MG63 (cell line): ENCODE measurements at regions not wholly inside any gene's neighbourhood (a gene's known extent, or its start where the extent isn't known, plus 50 kb on each side); places are given as distances from the start of the nearest gene placed in this dataset.
A peak's percentile ranks its signal among the peaks of the same experiment; 100 is the strongest.

ENCODE experiments used
- DNase-seq: peaks from one replicate; pipeline ENCODE4 v3.0.0-alpha.2; 2020
- H3K27me3 ChIP-seq: fragments of 250-450 bp; sonication (Bioruptor Pico); 2 replicates; pipeline ENCODE4 v1.5.1; 2020; ENCODE audit warnings: mild to moderate bottlenecking, moderate library complexity
- H3K36me3 ChIP-seq: fragments of 250-450 bp; sonication (Bioruptor Pico); 2 replicates; pipeline ENCODE4 v1.5.1; 2020; ENCODE audit warnings: mild to moderate bottlenecking, moderate library complexity
- H3K4me3 ChIP-seq: fragments of 250-450 bp; sonication (Bioruptor Pico); 2 replicates; pipeline ENCODE4 v1.5.1; 2020; ENCODE audit warnings: mild to moderate bottlenecking, moderate library complexity
- H3K9me3 ChIP-seq: fragments of 250-450 bp; sonication (Bioruptor Pico); 2 replicates; pipeline ENCODE4 v1.5.1; 2020; ENCODE audit warnings: mild to moderate bottlenecking, moderate library complexity

GRCh38 chr11:10623797-10624761, 55.6 kb upstream of the LYVE1 start:
- Histone ChIP-seq H3K4me3 (no peak overlapping the region), H3K27me3 (no peaks in the 10 kb centered on the region), H3K9me3 (no peaks in the 10 kb centered on the region), H3K36me3 (no peaks in the 10 kb centered on the region)
- peak; percentile 19 for DNase-seq

GRCh38 chr11:10622957-10623791, 54.7 kb upstream of the LYVE1 start:
- Histone ChIP-seq H3K36me3 (no peaks in the 10 kb centered on the region), H3K9me3 (no peaks in the 10 kb centered on the region), H3K4me3 (no peak overlapping the region), H3K27me3 (no peaks in the 10 kb centered on the region)
- DNase-seq, result no peak

GRCh38 chr11:10622108-10622507, 53.6 kb upstream of the LYVE1 start:
- no peaks in the 10 kb centered on the region for H3K36me3 ChIP-seq
- H3K9me3 ChIP-seq, result no peaks in the 10 kb centered on the region
- H3K4me3 ChIP-seq, result no peak overlapping the region
- H3K27me3 ChIP-seq, result no peaks in the 10 kb centered on the region
- no peak for DNase-seq

- no peak for DNase-seq
- Histone ChIP-seq H3K36me3 (no peaks in the 10 kb centered on the region), H3K27me3 (no peaks in the 10 kb centered on the region)
Measured at GRCh38 chr11:10619131-10619680, 50.7 kb upstream of the LYVE1 start.

GRCh38 chr11:10618490-10618889, 50.0 kb upstream of the LYVE1 start:
- DNase-seq, result no peak
- Histone ChIP-seq H3K9me3 (peaks cover 3% of the 10 kb centered on the region), H3K4me3 (no peak overlapping the region), H3K27me3 (peaks cover 2% of the 10 kb centered on the region; the same call in 1 of the 2 replicates), H3K36me3 (no peaks in the 10 kb centered on the region)

More at GRCh38 chr11:10619131-10619680, 50.7 kb upstream of the LYVE1 start:
- Histone ChIP-seq H3K4me3 (no peak overlapping the region), H3K9me3 (peaks cover 2% of the 10 kb centered on the region; the same call in 1 of the 2 replicates)
